ENCODE measurements at regions not wholly inside any gene's neighbourhood (a gene's known extent, or its start where the extent isn't known, plus 50 kb on each side); places are given as distances from the start of the nearest gene placed in this dataset.

DNA sequence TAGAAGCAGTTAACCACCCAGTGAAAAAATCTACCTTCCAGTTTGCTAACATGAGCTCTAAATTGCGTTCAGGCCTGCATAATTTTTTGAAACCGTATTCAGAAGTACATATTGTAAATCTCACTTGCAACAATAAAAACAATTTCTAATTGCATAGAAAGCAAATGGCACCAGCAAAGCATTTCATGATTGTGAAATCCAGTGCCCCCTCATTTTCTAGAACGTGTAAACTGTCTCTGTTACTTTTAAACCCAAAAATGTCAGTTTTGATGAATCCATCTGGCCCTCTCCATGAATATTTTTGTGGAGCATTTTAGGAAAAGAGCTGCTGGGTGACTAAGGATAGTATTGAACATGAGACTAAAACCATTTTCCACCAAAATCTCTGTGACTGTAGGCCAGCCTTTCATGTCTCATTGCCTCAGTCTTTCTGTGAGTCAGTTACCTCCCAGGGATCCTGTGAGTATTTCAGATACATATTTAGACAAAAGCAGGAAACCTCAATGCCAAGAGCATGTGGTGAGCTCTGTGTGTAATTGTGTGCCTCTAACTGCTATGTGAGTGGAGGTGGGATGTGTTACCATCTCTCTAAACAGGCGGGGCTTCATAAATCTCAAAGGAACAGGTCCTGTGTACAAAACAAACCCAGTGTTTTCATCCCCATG, 477.8 kb upstream of the DCC start:
- no peak for DNase-seq

DNA sequence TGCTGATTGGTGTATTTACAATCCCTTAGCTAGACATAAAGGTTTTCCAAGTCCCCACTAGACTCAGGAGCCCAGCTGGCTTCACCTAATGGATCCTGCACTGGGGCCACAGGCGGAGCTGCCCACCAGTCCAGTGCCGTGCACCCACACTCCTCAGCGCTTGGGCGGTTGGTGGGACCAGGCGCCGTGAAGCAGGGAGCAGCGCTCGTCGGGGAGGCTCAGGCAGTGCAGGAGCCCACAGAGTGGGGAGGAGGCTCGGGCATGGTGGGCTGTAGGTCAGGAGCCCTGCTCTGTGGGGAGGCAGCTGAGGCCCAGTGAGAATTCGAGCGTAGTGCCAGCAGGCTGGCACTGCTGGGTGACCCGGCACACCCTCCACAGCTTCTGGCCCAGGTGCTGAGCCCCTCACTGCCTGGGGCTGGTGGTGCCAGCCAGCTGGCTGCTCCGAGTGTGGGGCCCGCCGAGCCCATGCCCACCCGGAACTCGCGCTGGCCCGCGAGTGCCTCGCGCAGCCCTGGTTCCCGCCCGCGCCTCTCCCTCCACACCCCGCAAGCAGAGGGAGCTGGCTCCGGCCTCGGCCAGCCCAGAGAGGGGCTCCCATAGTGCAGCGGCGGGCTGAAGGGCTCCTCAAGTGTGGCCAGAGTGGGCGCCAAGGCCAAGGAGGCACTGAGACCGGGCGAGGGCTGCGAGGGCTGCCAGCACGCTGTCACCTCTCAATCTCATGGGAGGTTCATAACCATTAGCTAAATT, 475.6 kb upstream of the DCC start:
- no peak for DNase-seq

DNA sequence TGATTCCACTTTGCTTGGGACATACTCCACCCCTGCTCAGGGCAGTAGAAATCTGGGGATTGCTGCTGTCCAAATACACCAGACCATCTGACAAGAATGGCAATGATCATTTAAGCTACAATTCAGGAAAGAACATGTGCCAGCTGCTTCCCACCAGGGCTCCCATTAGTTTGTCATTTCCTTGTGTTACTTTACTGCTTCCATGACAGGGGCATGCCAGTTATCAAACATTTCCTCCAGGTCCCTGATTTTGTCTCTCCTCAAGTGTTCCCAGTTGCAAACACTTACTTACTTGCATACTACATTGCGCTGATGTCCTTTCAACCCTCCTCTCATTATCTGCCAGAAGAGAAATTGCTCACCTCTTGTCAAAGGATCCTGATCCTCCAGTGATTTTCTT, 474.5 kb upstream of the DCC start:
- no peak for DNase-seq

DNA sequence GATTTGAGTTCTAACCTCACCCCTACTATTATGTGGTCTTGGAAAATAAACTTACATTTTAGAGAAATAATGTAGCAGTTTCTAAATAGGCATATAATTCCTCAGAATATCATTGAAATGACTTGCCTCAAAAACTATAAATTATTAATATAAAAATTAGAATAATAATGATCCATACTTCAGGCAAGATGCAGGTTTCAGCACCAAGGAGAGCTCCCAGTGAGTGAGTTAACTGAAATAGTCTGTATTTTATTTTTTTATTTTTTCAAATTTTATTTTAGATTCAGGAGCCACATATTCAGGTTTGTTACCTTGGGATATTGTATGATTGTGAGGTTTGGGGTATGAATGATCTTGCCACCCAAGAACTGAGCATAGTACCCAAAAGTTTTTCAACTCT, 472.2 kb upstream of the DCC start:
- DNase-seq = no peak

DNA sequence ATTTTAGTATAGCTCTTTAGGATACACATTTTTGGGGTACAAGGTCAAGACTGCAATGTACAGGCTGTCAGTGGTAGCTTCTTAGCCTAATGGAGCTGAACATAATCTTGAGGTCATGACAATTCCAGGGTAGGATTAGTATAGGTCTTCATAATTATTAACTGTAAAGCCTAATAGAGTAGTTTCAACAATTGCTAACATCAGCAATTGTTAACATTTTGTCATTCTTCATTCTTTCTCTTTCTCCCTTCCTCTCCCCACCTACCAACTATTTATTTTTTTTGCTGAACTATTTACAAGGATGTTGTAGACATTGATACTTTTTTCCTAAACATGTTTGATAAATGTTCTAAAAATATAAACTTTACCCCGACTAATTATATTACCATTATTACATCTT, 461.3 kb upstream of the DCC start:
- no peak for DNase-seq

DNA sequence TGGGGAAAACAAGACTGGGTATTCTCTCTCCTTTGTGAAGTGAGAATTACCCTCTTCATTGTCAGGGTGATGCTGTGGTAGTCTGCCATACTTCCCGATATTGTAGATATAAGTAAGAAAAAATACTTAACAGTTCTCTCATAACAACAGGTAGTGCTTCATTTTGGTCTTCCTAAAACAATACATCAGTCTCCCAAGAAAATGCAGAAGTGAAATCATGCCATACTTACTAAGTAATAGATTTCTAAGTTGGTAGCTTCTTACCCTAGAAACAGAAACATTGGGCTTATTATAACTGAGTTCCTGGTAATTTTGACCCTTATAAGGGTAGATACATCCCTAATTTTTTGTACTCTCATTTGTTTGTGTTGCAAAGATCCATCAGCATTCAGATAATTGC, 460.7 kb upstream of the DCC start:
- no peak for DNase-seq

DNA sequence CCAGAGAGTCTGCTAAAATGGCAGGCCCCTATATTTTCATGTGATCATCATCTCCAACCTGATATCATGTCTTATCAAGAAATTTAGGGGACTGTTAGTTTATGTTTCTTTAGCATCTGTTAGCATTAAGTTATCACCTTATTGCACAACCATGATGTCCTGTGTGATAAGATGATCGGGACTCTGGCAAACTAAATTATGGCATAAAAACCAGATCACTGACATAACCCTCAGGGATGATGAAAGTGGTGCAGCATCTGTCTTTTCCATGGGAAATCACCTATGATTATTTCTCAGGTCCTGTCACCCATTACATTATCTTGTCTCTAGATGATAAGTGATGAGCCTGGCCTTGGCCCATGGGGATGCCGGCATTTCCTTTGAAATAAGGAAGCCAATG, 458.6 kb upstream of the DCC start:
- no peak for DNase-seq

DNA sequence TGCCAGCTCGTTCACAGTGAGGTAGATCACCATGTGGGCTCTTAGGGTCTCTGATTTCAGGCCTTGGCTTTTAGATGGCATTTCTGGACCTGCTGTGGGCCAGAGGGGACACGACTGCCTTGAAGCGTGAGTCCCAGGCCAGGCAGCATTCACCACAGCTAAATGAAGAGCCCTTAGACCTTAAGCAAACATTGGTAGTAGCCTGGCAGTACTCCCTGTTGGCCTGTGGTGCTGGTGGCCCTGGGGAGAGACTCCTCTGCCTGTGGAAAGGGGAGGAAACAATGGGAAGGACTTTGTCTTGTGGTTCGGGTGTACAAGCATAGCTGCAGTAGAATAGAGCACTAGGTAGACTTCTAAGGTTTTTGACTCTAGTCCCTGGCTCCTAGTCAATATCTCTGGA, 456.0 kb upstream of the DCC start:
- DNase-seq = no peak

DNA sequence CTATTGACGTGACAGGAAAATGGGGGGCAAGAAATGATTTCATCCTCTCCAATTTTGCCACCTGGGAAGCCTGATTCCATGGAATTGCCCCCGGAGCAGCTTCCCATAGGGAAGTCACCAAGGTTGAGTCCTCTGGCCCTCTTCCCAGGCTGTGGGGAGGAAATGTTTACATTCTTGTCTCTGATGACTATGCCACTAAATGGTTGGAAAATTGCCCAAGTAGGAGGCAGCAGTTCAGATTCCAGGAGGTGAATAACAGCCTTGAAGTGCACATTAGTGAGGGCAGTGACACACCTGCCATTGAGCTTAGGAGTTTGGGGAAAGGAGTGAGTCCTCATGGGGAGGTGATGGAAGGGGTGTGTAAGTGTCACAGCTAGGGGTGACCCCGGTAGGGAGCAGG, 449.2 kb upstream of the DCC start:
- peak; percentile 26 for DNase-seq

DNA sequence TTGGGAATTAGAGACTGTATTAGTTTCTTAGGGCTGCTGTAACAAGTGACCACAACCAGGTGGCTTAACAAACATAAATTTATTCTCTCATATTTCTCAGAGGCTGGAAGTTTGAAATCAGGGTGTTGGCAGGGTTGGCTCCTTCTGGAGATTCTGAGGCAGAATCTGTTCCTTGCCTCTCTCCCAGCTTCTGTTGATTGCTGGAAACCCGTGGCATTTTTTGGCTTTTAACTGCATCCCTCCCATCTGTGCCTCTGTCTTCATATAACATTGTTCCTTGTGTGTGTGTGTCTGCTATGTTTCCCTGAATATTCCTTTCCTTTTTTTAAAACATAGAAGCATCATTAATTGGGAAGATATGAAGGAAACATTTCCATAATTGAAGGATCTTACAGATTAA, 448.1 kb upstream of the DCC start:
- no peak for DNase-seq

DNA sequence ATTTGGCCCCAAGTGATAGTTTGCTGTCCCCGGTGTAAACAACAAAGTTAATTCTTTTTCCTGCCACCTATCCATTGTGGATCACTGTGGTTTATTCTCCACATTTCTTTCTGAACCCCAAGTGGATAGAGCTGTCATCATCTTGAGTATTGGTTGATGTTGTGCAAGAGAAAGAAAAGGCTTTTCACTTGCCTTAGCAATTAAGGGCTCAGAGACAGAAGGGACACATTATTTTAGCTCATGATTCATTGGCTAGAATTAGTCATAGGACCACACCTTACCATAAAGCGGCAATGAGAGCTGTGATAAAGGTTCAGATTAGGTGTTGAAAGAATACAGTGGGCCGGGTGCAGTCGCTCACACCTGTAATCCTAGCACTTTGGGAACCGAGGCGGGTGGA, 442.1 kb upstream of the DCC start:
- DNase-seq = no peak

DNA sequence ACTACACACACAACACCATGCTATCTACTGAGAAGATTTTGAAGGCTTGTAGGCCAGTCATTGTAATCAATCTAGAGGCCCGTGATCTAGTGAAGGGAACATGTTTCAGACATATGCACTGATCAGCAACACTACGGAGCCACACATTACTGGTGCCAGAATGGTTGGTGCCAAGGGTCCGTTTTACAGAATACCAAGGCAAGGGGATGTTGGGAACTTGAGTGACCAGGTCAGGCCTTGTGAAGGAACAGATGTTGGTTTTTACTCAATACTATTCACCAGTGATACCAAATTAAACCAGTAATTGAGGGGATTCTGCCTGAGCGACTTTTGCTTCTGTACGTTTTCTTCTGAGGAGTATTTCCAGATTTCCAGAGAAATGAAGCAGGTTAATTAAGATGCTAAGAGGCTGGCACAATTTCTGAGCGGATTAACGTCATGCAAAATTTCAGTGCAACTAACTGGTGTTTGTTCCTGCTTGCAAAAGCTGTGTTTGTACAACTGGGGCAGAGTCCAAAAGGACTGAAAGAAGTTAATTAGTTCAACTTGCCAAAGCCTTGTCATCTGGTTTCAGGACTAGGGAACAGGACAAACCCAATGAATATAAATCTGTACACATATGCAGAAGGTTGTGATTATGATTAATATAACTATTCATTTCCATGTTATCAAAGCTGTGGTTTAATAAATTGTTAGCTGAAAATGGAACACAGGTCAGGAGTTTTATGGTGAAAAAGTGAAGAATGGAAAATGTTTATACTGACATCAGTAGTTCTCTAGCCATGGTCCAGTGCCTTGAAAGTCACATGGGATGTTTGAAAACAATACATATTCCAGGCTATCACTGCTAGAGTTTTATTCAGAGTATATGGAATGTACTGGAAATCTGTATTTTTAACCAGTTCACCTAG, 432.1 kb upstream of the DCC start:
- DNase-seq = no peak

DNA sequence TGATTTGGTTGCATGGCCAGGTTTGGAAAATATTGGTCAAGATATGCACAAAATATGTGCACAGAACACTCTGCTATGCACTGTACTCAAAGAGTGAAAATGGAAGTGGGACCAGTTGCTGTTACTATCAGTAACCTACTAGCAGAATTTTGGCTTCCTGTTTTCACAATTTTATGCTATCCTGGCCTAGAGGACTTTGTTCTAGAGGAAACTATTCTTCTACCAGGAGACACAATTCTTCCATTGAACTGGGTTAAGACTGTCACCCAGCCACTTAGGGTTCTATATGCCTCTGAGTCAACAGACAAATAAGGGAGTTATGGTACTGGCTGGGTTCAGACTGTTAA, 431.4 kb upstream of the DCC start:
- no peak for DNase-seq

DNA sequence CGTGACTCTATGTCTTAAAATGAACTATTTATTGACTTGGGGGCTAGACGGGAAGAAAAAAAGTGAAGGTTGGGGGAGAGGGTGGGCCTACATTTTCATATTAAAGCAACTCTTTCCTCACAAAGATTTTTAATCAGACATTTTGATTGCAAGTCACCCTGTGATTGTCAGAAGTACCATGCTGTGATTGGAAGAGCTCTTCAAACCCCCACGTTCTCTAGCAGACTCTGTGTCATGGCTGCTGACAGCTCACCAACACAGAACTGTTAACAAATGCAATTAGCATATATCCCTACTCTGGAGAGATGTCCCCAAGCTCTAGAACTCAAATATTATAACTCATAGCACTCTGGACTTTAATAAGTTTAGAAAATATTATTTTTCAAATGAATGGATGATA, 428.4 kb upstream of the DCC start:
- DNase-seq = no peak

DNA sequence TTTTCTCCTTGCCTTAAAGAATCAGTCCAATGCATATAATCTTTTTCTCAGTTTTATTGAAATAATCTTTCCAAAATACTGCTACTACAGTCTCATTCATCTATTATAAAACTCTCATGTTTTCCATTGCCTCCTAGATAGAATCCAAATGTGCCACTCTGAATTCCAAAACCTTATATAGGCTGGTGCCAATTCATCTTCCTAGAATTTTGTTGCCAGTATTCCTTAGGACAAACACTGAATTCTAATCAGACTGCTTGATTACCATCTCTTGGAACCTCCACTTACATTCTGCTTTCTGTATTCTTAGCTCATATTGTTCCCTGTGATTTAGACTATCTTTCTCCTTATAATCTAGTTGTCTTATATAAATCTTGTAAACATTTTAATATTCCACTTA, 427.6 kb upstream of the DCC start:
- DNase-seq = no peak

DNA sequence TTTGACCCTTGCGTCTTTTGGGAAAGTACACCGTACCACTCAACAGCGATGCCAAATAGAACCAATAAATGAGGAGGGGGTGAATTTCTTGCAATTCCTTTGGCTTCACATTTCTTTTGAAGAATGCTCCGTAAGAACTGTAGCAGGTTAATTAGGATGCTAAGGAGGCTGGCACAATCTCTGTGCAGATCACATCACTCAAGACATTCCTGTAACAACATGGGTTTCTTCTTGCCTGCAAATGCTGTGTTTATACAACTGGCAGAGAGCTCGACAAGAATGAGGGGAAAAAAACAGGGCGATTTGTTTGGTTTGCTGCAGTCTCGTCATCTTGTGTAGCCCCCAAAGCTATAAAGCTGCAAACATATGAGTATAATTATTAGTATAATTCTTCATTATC, 424.8 kb upstream of the DCC start:
- no peak for DNase-seq

DNA sequence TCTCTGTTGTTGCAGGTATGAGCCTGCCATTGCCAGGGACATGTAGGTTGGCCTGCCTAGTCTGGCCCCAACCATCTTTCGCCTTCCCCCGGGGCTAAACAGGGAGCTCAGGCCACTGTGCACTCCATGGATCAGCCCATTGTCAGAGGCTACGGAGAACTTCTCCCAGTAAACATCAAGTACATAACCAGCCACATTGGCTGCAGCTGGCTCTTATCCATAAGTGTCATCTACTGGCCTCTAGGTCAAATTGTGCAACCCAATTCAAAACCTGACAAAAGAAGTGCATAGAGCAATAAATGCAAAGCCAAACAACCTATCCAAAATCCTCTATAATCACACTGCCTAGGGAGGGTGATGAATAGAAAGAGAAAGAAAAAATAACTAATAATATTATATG, 418.1 kb upstream of the DCC start:
- DNase-seq = no peak

DNA sequence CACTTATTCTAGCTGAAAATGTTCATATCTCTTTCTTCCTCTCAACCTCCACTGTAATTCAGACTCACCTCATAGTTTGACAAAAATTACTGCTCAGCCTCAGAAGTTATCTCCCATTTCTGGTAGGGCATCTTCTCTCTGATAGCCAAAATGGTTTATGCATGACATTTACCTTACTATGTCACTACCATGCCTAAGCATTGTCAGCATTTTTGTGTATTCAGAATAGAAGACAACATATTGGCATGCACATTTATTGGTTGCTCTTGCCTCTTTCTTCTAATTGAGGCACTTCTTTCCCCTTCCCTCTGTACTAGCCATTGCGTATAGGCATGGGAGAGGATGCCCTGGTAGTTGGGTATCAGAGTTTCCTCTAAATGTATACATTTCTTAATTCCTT, 406.1 kb upstream of the DCC start:
- no peak for DNase-seq

DNA sequence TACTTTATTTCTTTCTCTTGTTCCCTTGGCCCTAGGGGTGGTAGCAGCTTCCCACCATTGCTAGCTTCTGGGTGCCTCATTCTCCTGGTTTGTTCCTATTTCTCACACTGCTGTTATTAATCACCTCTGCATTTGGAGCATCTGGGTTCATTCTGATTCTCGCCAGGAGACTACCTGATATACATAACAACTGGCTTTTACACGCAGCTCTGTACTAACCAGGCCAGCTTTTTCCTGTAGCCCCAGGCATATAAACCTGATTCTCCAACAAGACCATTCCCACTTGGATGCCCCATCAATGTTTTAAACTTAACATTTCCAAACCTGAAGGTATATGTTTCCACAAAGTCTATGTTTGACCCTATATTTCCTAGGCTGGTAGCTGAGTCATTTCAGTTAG, 403.9 kb upstream of the DCC start:
- DNase-seq = no peak

DNA sequence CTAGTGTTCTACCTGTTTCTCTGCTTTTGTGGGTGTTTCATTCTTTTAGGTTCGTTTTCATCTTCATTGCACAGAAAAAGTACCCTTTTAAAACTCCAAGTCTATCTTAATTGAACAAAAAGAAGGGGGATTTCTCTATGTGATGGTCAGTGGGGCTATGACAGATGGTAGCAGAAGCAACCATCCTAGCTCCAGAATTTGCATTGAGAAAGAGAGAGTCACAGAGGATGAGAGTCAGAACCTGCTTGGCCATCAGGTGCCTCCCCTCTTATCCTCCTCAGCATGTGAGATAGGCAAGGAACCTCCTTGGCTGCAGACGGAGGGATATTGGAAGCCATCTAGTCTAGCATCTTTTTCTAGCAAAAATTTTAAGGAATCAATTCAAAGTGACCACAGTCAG, 398.0 kb upstream of the DCC start:
- DNase-seq = no peak

DNA sequence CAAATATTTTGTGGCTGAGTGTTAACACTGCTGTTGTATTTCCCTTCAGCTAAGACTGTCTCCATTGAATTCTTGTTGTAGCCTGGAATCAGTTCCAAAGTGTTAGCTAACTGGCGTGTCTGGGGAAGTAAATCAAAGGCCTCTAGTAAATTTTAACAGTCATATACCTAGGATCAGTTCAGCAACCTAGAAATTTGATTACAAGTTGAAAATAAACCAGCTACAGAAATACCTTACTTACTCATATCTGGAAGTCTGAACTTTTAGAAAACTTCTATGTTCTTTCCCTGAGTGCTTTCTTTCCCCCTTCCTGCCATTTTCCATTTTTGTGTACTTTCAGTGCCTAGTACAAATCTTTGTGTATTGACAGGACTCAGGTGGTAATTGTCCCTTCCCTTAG, 396.7 kb upstream of the DCC start:
- DNase-seq = no peak

DNA sequence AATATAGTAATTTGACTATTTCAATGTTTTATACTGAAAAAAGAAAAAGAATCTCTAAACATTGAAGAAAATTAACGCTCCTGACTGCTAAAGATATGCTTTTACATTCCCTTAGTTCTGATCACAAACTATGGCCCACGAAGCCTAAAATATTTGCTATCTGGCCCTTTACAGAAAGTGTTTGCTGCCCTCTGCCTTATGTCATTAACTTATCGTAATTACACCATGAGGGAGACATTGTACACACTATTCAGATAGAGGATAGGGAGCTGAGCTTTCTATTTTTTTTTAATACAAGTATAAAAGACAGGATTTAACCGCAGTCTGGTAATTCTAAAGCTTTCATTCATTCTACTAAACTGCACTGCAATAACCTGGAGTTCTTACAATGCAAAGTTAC, 393.1 kb upstream of the DCC start:
- DNase-seq = no peak

DNA sequence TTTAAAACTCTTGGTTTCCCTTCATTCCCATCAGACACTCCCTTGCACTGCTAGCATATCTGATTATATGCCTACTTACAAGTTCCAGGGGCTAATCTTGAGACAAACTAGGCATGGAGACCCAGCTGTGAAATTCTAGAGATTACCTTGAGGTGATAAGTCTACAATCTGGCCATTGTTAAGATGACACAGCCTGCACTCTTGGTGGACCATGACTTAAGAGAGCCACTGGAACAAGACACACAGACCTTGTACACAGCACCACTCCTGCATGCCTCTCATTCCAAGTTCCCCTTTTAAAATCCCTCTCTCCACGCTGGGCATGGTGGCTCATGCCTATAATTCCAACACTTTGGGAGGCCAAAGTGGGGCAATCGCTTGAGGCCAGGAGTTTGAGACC, 387.2 kb upstream of the DCC start:
- no peak for DNase-seq

DNA sequence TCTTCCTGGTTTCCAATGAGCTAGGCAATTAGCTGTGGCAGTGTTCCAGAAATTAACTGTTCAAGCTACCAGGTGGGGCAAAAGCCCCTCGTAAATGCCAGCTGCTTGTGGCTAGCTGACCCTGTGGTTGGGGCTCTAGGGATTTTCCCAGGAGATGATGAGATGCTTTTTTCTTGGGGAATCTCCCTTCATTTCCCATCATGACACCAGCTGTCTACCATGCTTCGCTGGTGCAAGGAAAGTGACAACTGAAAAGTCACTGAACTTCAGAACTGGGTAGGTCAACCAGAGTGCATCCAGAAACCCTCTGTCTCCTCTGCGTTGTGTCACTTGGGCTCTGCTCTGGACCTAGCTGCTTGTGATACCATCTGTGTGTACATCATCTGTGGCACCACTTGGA, 386.5 kb upstream of the DCC start:
- DNase-seq = no peak

All from NCI-H2227 treated with DMSO at 0.1 percent for 48 hours (cell line).